HEK293 (cell line): ENCODE measurements at regions not wholly inside any gene's neighbourhood (a gene's known extent, or its start where the extent isn't known, plus 50 kb on each side); places are given as distances from the start of the nearest gene placed in this dataset.
A peak's percentile ranks its signal among the peaks of the same experiment; 100 is the strongest.

Source experiments
- CTCF ChIA-PET: fragments of 350-600 bp; formaldehyde crosslinking; extraction: SDS; loops from one replicate; lab custom pipeline; 2021; ENCODE audit warnings: antibody characterized with exemption; lab: Yijun Ruan, JAX
- POLR2A ChIA-PET: fragments of 300-600 bp; formaldehyde crosslinking; extraction: SDS; loops from one replicate; lab custom pipeline; 2020; ENCODE audit warnings: antibody characterized with exemption, inconsistent platforms; lab: Yijun Ruan, JAX
- H3K27ac ChIP-seq: fragments of 200-500 bp; sonication (Bioruptor generic); 2 replicates; pipeline ENCODE4 v1.5.1; 2014; ENCODE audit warnings: low read depth, low read length, control low read depth, inconsistent platforms; ENCODE audit errors: extremely low read depth
- H3K36me3 ChIP-seq, 2 experiments: fragments of 200-500 bp in 1 of 2; sonication (Bioruptor generic) in 1 of 2; 1 replicate in 1 of 2; 2 replicates in 1 of 2; pipeline ENCODE4 v1.5.1; 2014 to 2017; ENCODE audit warnings: inconsistent platforms in 2 of 2, low read length in 2 of 2; ENCODE audit not compliant: control insufficient read depth in 2 of 2, insufficient read depth in 1 of 2
- H3K4me1 ChIP-seq: fragments of 200-500 bp; sonication (Bioruptor generic); 2 replicates; pipeline ENCODE4 v1.5.1; 2014; ENCODE audit warnings: mild to moderate bottlenecking, low read length, inconsistent platforms; ENCODE audit not compliant: control insufficient read depth, insufficient read depth
- H3K4me3 ChIP-seq: 2 replicates; pipeline ENCODE4 v1.5.1; 2011; ENCODE audit warnings: low read depth, mild to moderate bottlenecking, control low read depth, low read length, moderate library complexity
- H3K9me3 ChIP-seq: fragments of 200-500 bp; sonication (Bioruptor generic); 2 replicates; pipeline ENCODE4 v1.5.1; 2014; ENCODE audit warnings: low read depth, low read length, inconsistent platforms; ENCODE audit not compliant: control insufficient read depth, insufficient read depth
- AEBP2 ChIP-seq: fragments of 450-650 bp; formaldehyde crosslinking; IDR thresholded peaks from 2 replicates; pipeline ENCODE4 v1.5.1; 2016; ENCODE audit warnings: missing biosample characterization, missing genetic modification characterization, borderline replicate concordance
- BCL11A ChIP-seq: fragments of 450-650 bp; formaldehyde crosslinking; IDR thresholded peaks from 2 replicates; pipeline ENCODE4 v1.5.1; 2016; ENCODE audit warnings: low read depth, missing biosample characterization, missing genetic modification characterization
- ZBTB11 ChIP-seq: fragments of 450-650 bp; formaldehyde crosslinking; conservative IDR thresholded peaks from 2 replicates; pipeline ENCODE4 v1.5.1; 2016; ENCODE audit warnings: low read depth, missing biosample characterization, missing genetic modification characterization
- ZBTB8A ChIP-seq: fragments of 450-650 bp; formaldehyde crosslinking; IDR thresholded peaks from 2 replicates; pipeline ENCODE4 v1.5.1; 2016; ENCODE audit warnings: missing biosample characterization, missing genetic modification characterization
- ZNF202 ChIP-seq: fragments of 450-650 bp; formaldehyde crosslinking; IDR thresholded peaks from 2 replicates; pipeline ENCODE4 v1.5.1; 2016; ENCODE audit warnings: missing biosample characterization, missing genetic modification characterization, borderline replicate concordance
- ZNF292 ChIP-seq: fragments of 450-650 bp; formaldehyde crosslinking; IDR thresholded peaks from 2 replicates; pipeline ENCODE4 v1.5.1; 2016; ENCODE audit warnings: low read depth, missing biosample characterization, missing genetic modification characterization, borderline replicate concordance
- ZNF426 ChIP-seq: fragments of 450-650 bp; formaldehyde crosslinking; IDR thresholded peaks from 2 replicates; pipeline ENCODE4 v1.5.1; 2017; ENCODE audit warnings: missing biosample characterization, missing genetic modification characterization, mild to moderate bottlenecking, inconsistent platforms, moderate library complexity
- ZNF501 ChIP-seq: fragments of 450-650 bp; formaldehyde crosslinking; IDR thresholded peaks from 2 replicates; pipeline ENCODE4 v1.5.1; 2016; ENCODE audit warnings: missing biosample characterization, missing genetic modification characterization
- ZNF518A ChIP-seq: fragments of 450-650 bp; formaldehyde crosslinking; conservative IDR thresholded peaks from 2 replicates; pipeline ENCODE4 v1.5.1; 2016; ENCODE audit warnings: low read depth, missing biosample characterization, missing genetic modification characterization
- ZNF529 ChIP-seq: fragments of 450-650 bp; formaldehyde crosslinking; IDR thresholded peaks from 2 replicates; pipeline ENCODE4 v1.5.1; 2017; ENCODE audit warnings: missing genetic modification characterization, missing biosample characterization; ENCODE audit not compliant: insufficient replicate concordance
- ZNF530 ChIP-seq: fragments of 450-650 bp; formaldehyde crosslinking; IDR thresholded peaks from 2 replicates; pipeline ENCODE4 v1.5.1; 2016; ENCODE audit warnings: low read depth, missing biosample characterization, missing genetic modification characterization
- ZNF560 ChIP-seq: fragments of 450-650 bp; formaldehyde crosslinking; IDR thresholded peaks from 2 replicates; pipeline ENCODE4 v1.5.1; 2017; ENCODE audit warnings: missing biosample characterization, missing genetic modification characterization, borderline replicate concordance
- ZNF623 ChIP-seq: fragments of 450-650 bp; formaldehyde crosslinking; IDR thresholded peaks from 2 replicates; pipeline ENCODE4 v1.5.1; 2016; ENCODE audit warnings: missing biosample characterization, missing genetic modification characterization
- ZNF629 ChIP-seq: fragments of 450-650 bp; formaldehyde crosslinking; IDR thresholded peaks from 2 replicates; pipeline ENCODE4 v1.5.1; 2017; ENCODE audit warnings: missing biosample characterization, missing genetic modification characterization
- ZNF664 ChIP-seq: fragments of 450-650 bp; formaldehyde crosslinking; IDR thresholded peaks from 2 replicates; pipeline ENCODE4 v1.5.1; 2016; ENCODE audit warnings: missing biosample characterization, missing genetic modification characterization
- ZXDB ChIP-seq: fragments of 450-650 bp; formaldehyde crosslinking; IDR thresholded peaks from 2 replicates; pipeline ENCODE4 v1.5.1; 2016; ENCODE audit warnings: missing biosample characterization, missing genetic modification characterization

GRCh38 chr4:142903617-142904016, 57.5 kb upstream of the INPP4B start (continued):
- TF ChIP-seq ZNF518A: peak; percentile 91
- peak; percentile 69 for TF ChIP-seq ZNF623
- peak; percentile 88 for TF ChIP-seq ZNF426 (tag by site-specific recombination)
- TF ChIP-seq ZNF664 (tag by site-specific recombination): 0 out of 2 replicates have a peak, but pooled peaks have one; percentile 22
- 0 out of 2 replicates have a peak, but pooled peaks have one; percentile 41 for TF ChIP-seq ZNF530 (tag by site-specific recombination)
- TF ChIP-seq AEBP2 (tag by site-specific recombination): 0 out of 2 replicates have a peak, but pooled peaks have one; percentile 52
- TF ChIP-seq ZBTB8A (tag by site-specific recombination): peak; percentile 59; the same call in 1 of the 2 replicates
- TF ChIP-seq ZNF560 (tag by site-specific recombination): peak; percentile 53; the same call in 1 of the 2 replicates
- 0 out of 2 replicates have a peak, but pooled peaks have one; percentile 51 for TF ChIP-seq ZXDB (tag by site-specific recombination)
- TF ChIP-seq ZNF501 (tag by site-specific recombination): 0 out of 2 replicates have a peak, but pooled peaks have one; percentile 40
- TF ChIP-seq ZNF529 (tag by site-specific recombination): peak; percentile 26
- peak; percentile 52; the same call in 1 of the 2 replicates for TF ChIP-seq ZNF202 (tag by site-specific recombination)
- TF ChIP-seq ZNF292 (tag by site-specific recombination): peak; percentile 69; the same call in 1 of the 2 replicates
- peak; percentile 79 for TF ChIP-seq ZBTB11
- peak; percentile 39; the same call in 1 of the 2 replicates for TF ChIP-seq ZNF629 (tag by site-specific recombination)

- H3K4me3 ChIP-seq: no peak overlapping the region
These were observed 63.8 kb upstream of the INPP4B start for GRCh38 chr4:142909908-142910307.

More at GRCh38 chr4:142909908-142910307, 63.8 kb upstream of the INPP4B start:
- no peaks in the 10 kb centered on the region for H3K9me3 ChIP-seq
- CTCF ChIA-PET: no interaction called here
- no peaks in the 10 kb centered on the region for H3K36me3 ChIP-seq
- no peak for TF ChIP-seq BCL11A (tag by site-specific recombination)
- POLR2A ChIA-PET: no interaction called here
- no peak overlapping the region for H3K27ac ChIP-seq
- H3K4me1 ChIP-seq: no peaks in the 10 kb centered on the region
